Hepatocyte (in vitro differentiated cells): ENCODE measurements at regions not wholly inside any gene's neighbourhood (a gene's known extent, or its start where the extent isn't known, plus 50 kb on each side); places are given as distances from the start of the nearest gene placed in this dataset.

Experiments
- DNase-seq: peaks from one replicate; pipeline ENCODE4 v3.0.0-alpha.2; 2016; ENCODE audit warnings: low spot score
- H2AFZ ChIP-seq: fragments of 200-600 bp; sonication (generic); 2 replicates; pipeline ENCODE4 v1.6.0; 2016; ENCODE audit warnings: antibody characterized with exemption, mild to moderate bottlenecking
- H3K27ac ChIP-seq: fragments of 200-600 bp; sonication (generic); 2 replicates; pipeline ENCODE4 v1.5.1; 2016; ENCODE audit warnings: mild to moderate bottlenecking
- H3K27me3 ChIP-seq: fragments of 200-600 bp; sonication (generic); 2 replicates; pipeline ENCODE4 v1.6.1; 2016
- H3K36me3 ChIP-seq: fragments of 200-600 bp; sonication (generic); replicated peaks from 2 replicates; pipeline ENCODE4 v1.5.1; 2016; ENCODE audit warnings: low read depth; ENCODE audit not compliant: insufficient read depth
- H3K4me1 ChIP-seq: fragments of 200-600 bp; sonication (generic); 2 replicates; pipeline ENCODE4 v1.5.1; 2016; ENCODE audit warnings: mild to moderate bottlenecking, moderate library complexity; ENCODE audit not compliant: insufficient read depth
- H3K4me2 ChIP-seq: fragments of 200-600 bp; sonication (generic); 2 replicates; pipeline ENCODE4 v1.6.0; 2016
- H3K4me3 ChIP-seq: fragments of 200-600 bp; sonication (generic); 2 replicates; pipeline ENCODE4 v1.5.1; 2016; ENCODE audit warnings: mild to moderate bottlenecking
- H3K79me2 ChIP-seq: fragments of 200-600 bp; sonication (generic); 2 replicates; pipeline ENCODE4 v1.6.0; 2017; ENCODE audit warnings: mild to moderate bottlenecking
- H3K9me2 ChIP-seq: fragments of 200-600 bp; sonication (generic); replicated peaks from 2 replicates; pipeline ENCODE4 v1.6.0; 2017; ENCODE audit warnings: mild to moderate bottlenecking; ENCODE audit not compliant: insufficient read depth
- H3K9me3 ChIP-seq: fragments of 200-600 bp; sonication (generic); 2 replicates; pipeline ENCODE4 v1.5.1; 2016; ENCODE audit warnings: low read depth, mild to moderate bottlenecking
- H4K20me1 ChIP-seq: fragments of 200-600 bp; sonication (generic); 2 replicates; pipeline ENCODE4 v1.6.0; 2016; ENCODE audit warnings: mild to moderate bottlenecking; ENCODE audit not compliant: insufficient read depth, poor library complexity, severe bottlenecking
- CTCF ChIP-seq: fragments of 200-600 bp; sonication (generic); IDR thresholded peaks from 2 replicates; pipeline ENCODE4 v1.5.1; 2016; ENCODE audit warnings: antibody characterized with exemption, mild to moderate bottlenecking; ENCODE audit not compliant: poor library complexity
- EZH2 ChIP-seq: fragments of 200-600 bp; sonication (generic); IDR thresholded peaks from 2 replicates; pipeline ENCODE4 v1.6.1; 2016; ENCODE audit warnings: antibody characterized with exemption, mild to moderate bottlenecking, borderline replicate concordance
- EZH2phosphoT487 ChIP-seq: fragments of 200-600 bp; sonication (generic); IDR thresholded peaks from one replicate; pipeline ENCODE4 v1.6.1; 2018; ENCODE audit warnings: antibody characterized with exemption, mild to moderate bottlenecking, low read depth, moderate library complexity; ENCODE audit not compliant: unreplicated experiment, severe bottlenecking
- WGBS: methylation state at CpG from one replicate; pipeline ENCODE4 v1.1.6; 2016; ENCODE audit warnings: low lambda C conversion rate; ENCODE audit errors: missing lambda C conversion rate; 5-methylcytosine and 5-hydroxymethylcytosine counted together

GRCh38 chr22:26893173-26894110 lies 236.1 kb downstream of the MIAT start:
- Histone ChIP-seq H4K20me1 (no peaks in the 10 kb centered on the region), H3K79me2 (no peaks in the 10 kb centered on the region), H3K9me2 (no peaks in the 10 kb centered on the region), H3K4me1 (peaks cover 16% of the 10 kb centered on the region), H3K4me3 (no peak overlapping the region), H3K4me2 (no peak overlapping the region), H3K27me3 (no peaks in the 10 kb centered on the region), H3K36me3 (no peaks in the 10 kb centered on the region), H2AFZ (no peak overlapping the region), H3K27ac (peak overlapping the region; percentile 83), H3K9me3 (no peaks in the 10 kb centered on the region)
- TF ChIP-seq CTCF (no peak), EZH2 (no peak), EZH2phosphoT487 (no peak)
- no peak for DNase-seq
- 70% methylated on average over 18 of the region's 18 CpGs for WGBS

- no peaks in the 10 kb centered on the region for H3K79me2 ChIP-seq
- peak overlapping the region; percentile 83 for H3K27ac ChIP-seq
- no peaks in the 10 kb centered on the region for H4K20me1 ChIP-seq
- 66% methylated on average over 4 of the region's 5 CpGs for WGBS
- H3K9me2 ChIP-seq = no peaks in the 10 kb centered on the region
- no peak overlapping the region for H3K4me3 ChIP-seq
- no peaks in the 10 kb centered on the region for H3K27me3 ChIP-seq
- H2AFZ ChIP-seq = no peak overlapping the region
- H3K9me3 ChIP-seq = no peaks in the 10 kb centered on the region
- peak overlapping the region; percentile 29 for H3K4me2 ChIP-seq
- no peak for TF ChIP-seq EZH2phosphoT487
- H3K4me1 ChIP-seq = peaks cover 16% of the 10 kb centered on the region
- no peaks in the 10 kb centered on the region for H3K36me3 ChIP-seq
- no peak for DNase-seq
Observed at GRCh38 chr22:26894362-26894761, 237.0 kb downstream of the MIAT start.

GRCh38 chr22:26894766-26895485 lies 237.5 kb downstream of the MIAT start:
- Histone ChIP-seq H4K20me1 (no peaks in the 10 kb centered on the region), H3K4me1 (peaks cover 16% of the 10 kb centered on the region), H3K27ac (peak overlapping the region; percentile 83), H2AFZ (no peak overlapping the region), H3K27me3 (peaks cover 1% of the 10 kb centered on the region), H3K4me2 (peak overlapping the region; percentile 29), H3K4me3 (no peak overlapping the region), H3K79me2 (no peaks in the 10 kb centered on the region), H3K36me3 (no peaks in the 10 kb centered on the region), H3K9me3 (no peaks in the 10 kb centered on the region), H3K9me2 (no peaks in the 10 kb centered on the region)
- peak; percentile 73 for DNase-seq
- WGBS = 30% methylated on average over 5 of the region's 5 CpGs
- no peak for TF ChIP-seq EZH2
- no peak for TF ChIP-seq CTCF
- TF ChIP-seq EZH2phosphoT487 = no peak

- H3K4me3 ChIP-seq = no peak overlapping the region
- no peaks in the 10 kb centered on the region for H3K36me3 ChIP-seq
- peaks cover 14% of the 10 kb centered on the region for H3K27me3 ChIP-seq
- no peak overlapping the region for H3K4me2 ChIP-seq
- H3K9me2 ChIP-seq = no peaks in the 10 kb centered on the region
- H3K79me2 ChIP-seq = no peaks in the 10 kb centered on the region
- H2AFZ ChIP-seq = no peak overlapping the region
- peaks cover 16% of the 10 kb centered on the region for H3K4me1 ChIP-seq
- H4K20me1 ChIP-seq = no peaks in the 10 kb centered on the region
- TF ChIP-seq EZH2phosphoT487 = no peak
- TF ChIP-seq CTCF = no peak
- no peak for TF ChIP-seq EZH2
- H3K9me3 ChIP-seq = no peaks in the 10 kb centered on the region
- no peak overlapping the region for H3K27ac ChIP-seq
- DNase-seq = no peak
- 90% methylated on average over 1 of the region's 1 CpG for WGBS
Observed at GRCh38 chr22:26897384-26897783, 240.0 kb downstream of the MIAT start.
